H1 (cell line): ENCODE measurements at regions not wholly inside any gene's neighbourhood (a gene's known extent, or its start where the extent isn't known, plus 50 kb on each side); places are given as distances from the start of the nearest gene placed in this dataset.

Experiments
- JUN ChIP-seq: IDR thresholded peaks from 2 replicates; pipeline ENCODE4 v1.6.1; 2011; ENCODE audit warnings: low read depth, mild to moderate bottlenecking, improper control_type of control experiment, low read length
- KDM5A ChIP-seq: fragments of 200-600 bp; IDR thresholded peaks from 2 replicates; pipeline ENCODE4 v1.7.1; 2012; ENCODE audit warnings: mild to moderate bottlenecking, low read length, inconsistent platforms, mixed read lengths

GRCh38 chr4:134463771-134464170 lies 262.2 kb upstream of the PABPC4L start (continued):
- no peak for TF ChIP-seq KDM5A
- no peak for TF ChIP-seq JUN
- TF ChIP-seq, all 59 proteins: peak for 0
